Esophagus squamous epithelium (tissue), 5 donors: ENCODE measurements at regions not wholly inside any gene's neighbourhood (a gene's known extent, or its start where the extent isn't known, plus 50 kb on each side); places are given as distances from the start of the nearest gene placed in this dataset.

Source experiments
- DNase-seq: peaks from one replicate; lab custom pipeline; 2025; lab: John Stamatoyannopoulos, UW
- H3K27ac ChIP-seq, 4 donors: fragments of 200-600 bp; sonication (generic); one replicate each; pipeline ENCODE4 v1.5.1; 2016 to 2019; ENCODE audit warnings: mild to moderate bottlenecking in 1 of 4
- H3K27me3 ChIP-seq, 4 donors: fragments of 200-600 bp; sonication (generic); 1 replicate in 3 of 4; 2 replicates in 1 of 4; pipeline versions ENCODE4 v1.5.1 to v1.6.0; 2017 to 2021; ENCODE audit warnings: antibody characterized with exemption in 1 of 4
- H3K36me3 ChIP-seq, 3 donors: fragments of 200-600 bp; sonication (generic); one replicate each; pipeline ENCODE4 v1.5.1; 2016 to 2019
- H3K4me1 ChIP-seq, 3 donors: fragments of 200-600 bp; sonication (generic); one replicate each; pipeline ENCODE4 v1.5.1; 2017 to 2019
- H3K4me3 ChIP-seq, 4 donors: fragments of 200-600 bp; sonication (generic); 1 replicate in 3 of 4; 2 replicates in 1 of 4; pipeline ENCODE4 v1.5.1; 2016 to 2019; ENCODE audit warnings: mild to moderate bottlenecking in 2 of 4, moderate library complexity in 1 of 4
- H3K9me3 ChIP-seq, 3 donors: fragments of 200-600 bp; sonication (generic); one replicate each; pipeline ENCODE4 v1.5.1; 2016 to 2019
- POLR2A ChIP-seq, 4 donors: fragments of 450-650 bp; IDR thresholded peaks; one replicate each; pipeline ENCODE4 v1.6.1; 2017; ENCODE audit warnings: antibody characterized with exemption in 4 of 4, mild to moderate bottlenecking in 4 of 4, moderate library complexity in 3 of 4
- WGBS, 2 donors: methylation state at CpG; one replicate each; pipeline ENCODE4 v1.1.5; 2018; 5-methylcytosine and 5-hydroxymethylcytosine counted together
- intact Hi-C: fragments of 100-400 bp; cut with DNase I; formaldehyde crosslinking; loops from one replicate; pipeline ENCODE4 v1.15.0; 2022
- TF ChIP-seq, protein P1 (sequence below), 6 experiments: fragments of 450-650 bp in 4 of 6; fragments of 200-600 bp in 2 of 6; sonication (generic) in 2 of 6; IDR thresholded peaks; one replicate each; pipeline ENCODE4 v1.5.1; 2016 to 2019; ENCODE audit warnings: antibody characterized with exemption in 6 of 6, mild to moderate bottlenecking in 4 of 6, moderate library complexity in 4 of 6
- donor health status: DM: yes; HTN: yes; CAD: no.

DNA sequence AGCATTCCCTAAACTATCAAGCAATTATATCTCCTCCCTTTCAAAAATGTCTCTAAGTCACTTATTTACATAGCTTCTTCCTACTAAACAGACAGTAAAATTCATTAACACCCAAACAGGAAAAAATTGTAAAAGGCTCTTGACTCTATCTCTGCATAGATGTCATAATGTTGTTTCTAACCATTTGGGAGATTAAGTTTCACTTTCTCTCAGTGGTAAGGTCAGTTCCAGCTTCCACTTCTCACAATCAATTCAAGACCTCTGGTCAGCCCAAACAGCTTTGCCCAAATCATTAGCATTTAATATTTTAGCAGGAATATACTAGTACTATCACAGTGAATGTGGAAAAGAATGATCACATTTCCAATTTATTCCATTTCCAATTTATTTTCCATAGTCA is 374.3 kb upstream of the MC4R start:
- Histone ChIP-seq H3K4me3 (no peak overlapping the region), H3K36me3 (no peaks in the 10 kb centered on the region), H3K9me3 (no peaks in the 10 kb centered on the region), H3K4me1 (no peaks in the 10 kb centered on the region), H3K27me3 (no peaks in the 10 kb centered on the region), H3K27ac (no peak overlapping the region)
- DNase-seq = no peak
- TF ChIP-seq, protein P1, sequence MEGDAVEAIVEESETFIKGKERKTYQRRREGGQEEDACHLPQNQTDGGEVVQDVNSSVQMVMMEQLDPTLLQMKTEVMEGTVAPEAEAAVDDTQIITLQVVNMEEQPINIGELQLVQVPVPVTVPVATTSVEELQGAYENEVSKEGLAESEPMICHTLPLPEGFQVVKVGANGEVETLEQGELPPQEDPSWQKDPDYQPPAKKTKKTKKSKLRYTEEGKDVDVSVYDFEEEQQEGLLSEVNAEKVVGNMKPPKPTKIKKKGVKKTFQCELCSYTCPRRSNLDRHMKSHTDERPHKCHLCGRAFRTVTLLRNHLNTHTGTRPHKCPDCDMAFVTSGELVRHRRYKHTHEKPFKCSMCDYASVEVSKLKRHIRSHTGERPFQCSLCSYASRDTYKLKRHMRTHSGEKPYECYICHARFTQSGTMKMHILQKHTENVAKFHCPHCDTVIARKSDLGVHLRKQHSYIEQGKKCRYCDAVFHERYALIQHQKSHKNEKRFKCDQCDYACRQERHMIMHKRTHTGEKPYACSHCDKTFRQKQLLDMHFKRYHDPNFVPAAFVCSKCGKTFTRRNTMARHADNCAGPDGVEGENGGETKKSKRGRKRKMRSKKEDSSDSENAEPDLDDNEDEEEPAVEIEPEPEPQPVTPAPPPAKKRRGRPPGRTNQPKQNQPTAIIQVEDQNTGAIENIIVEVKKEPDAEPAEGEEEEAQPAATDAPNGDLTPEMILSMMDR (IDR thresholded peaks at IDR 0.05) = no peak
- TF ChIP-seq POLR2A (IDR thresholded peaks at IDR 0.05) = no peak
- intact Hi-C loops = no loop called here

DNA sequence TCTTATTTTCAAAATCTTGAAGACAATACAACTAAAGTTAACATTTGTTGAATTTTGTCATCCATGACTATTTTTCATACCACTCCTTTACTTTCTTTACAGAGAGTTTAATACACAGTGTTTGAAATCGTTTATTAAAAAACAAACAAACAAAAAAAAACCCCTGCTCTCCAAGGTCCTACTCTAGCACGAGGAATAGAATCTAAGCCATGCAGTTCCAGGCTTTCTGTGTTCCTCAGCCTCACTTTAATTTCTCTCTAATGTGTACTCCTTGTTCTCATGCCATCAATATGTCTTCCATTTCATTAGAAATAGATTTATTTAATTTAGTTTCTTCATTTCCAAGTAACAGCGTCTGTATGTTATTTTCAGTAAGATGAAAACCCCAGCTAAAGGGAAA is 381.2 kb upstream of the MC4R start:
- intact Hi-C loops = no loop called here
- DNase-seq = no peak
- no peaks in the 10 kb centered on the region for H3K4me1 ChIP-seq
- no peak overlapping the region for H3K27ac ChIP-seq
- TF ChIP-seq POLR2A (IDR thresholded peaks at IDR 0.05) = no peak
- TF ChIP-seq, protein P1 (IDR thresholded peaks at IDR 0.05) = no peak
- no peaks in the 10 kb centered on the region for H3K27me3 ChIP-seq
- WGBS, 2 donors = 33 to 51% methylated on average over 3 of the region's 3 CpGs
- no peaks in the 10 kb centered on the region for H3K36me3 ChIP-seq
- H3K9me3 ChIP-seq = no peaks in the 10 kb centered on the region
- H3K4me3 ChIP-seq = no peak overlapping the region

DNA sequence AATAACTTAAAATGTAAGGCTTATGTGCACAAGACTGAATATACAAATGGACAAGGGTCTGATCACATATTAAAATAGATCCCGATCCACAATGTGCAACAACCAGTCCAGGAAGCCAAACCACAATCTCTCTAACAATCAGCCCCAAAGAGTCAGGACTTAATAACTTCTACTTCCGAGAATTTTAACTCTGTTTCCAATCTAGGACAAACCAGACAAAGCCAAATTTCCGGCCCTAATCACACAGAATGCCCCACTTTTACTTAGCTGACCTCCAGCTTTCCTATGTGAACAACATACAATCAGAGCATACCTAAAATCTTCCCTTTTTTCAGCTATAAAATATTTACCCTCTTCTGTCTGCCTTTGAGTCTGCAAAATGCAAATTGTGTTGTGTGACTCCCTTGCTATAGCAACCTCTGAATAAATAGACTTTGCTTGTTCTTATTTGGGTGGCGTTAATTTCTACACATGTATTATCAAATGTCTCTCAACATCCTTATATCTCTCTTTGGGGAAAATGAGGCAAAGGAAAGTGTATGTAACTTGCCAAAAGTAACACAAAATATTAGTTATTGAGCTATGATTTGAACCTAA is 381.9 kb upstream of the MC4R start:
- WGBS, 2 donors = 53 to 54% methylated on average over 4 of the region's 4 CpGs
- H3K36me3 ChIP-seq = no peaks in the 10 kb centered on the region
- intact Hi-C loops = no loop called here
- no peak for DNase-seq
- no peaks in the 10 kb centered on the region for H3K9me3 ChIP-seq
- H3K4me3 ChIP-seq = no peak overlapping the region
- no peaks in the 10 kb centered on the region for H3K27me3 ChIP-seq
- no peaks in the 10 kb centered on the region for H3K4me1 ChIP-seq
- TF ChIP-seq POLR2A (IDR thresholded peaks at IDR 0.05) = no peak
- TF ChIP-seq, protein P1 (IDR thresholded peaks at IDR 0.05) = no peak
- no peak overlapping the region for H3K27ac ChIP-seq

DNA sequence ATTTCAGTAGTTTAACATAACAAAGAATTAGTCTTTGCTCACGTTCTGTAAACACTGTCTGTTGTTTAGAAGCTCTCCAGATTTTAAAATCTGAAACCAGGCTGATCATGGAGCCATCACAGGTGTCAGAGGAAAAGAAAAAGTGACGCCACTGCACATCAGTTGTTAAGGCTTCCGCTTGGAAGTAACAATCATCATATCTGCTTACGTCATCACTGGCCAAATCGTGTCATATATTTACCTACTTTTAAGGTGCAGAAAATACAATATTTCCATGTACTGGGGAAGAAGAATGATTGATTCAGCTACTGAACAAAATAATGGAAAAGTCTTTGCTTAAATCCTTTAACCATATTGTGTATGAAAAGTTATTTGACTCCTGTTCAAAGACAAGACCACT is 382.6 kb upstream of the MC4R start:
- intact Hi-C loops = no loop called here
- H3K9me3 ChIP-seq = no peaks in the 10 kb centered on the region
- TF ChIP-seq POLR2A (IDR thresholded peaks at IDR 0.05) = no peak
- TF ChIP-seq, protein P1 (IDR thresholded peaks at IDR 0.05) = no peak
- H3K36me3 ChIP-seq = no peaks in the 10 kb centered on the region
- H3K4me3 ChIP-seq = no peak overlapping the region
- 60 to 69% methylated on average over 5 of the region's 5 CpGs for WGBS, 2 donors
- DNase-seq = no peak
- no peaks in the 10 kb centered on the region for H3K27me3 ChIP-seq
- H3K27ac ChIP-seq = no peak overlapping the region
- H3K4me1 ChIP-seq = no peaks in the 10 kb centered on the region

DNA sequence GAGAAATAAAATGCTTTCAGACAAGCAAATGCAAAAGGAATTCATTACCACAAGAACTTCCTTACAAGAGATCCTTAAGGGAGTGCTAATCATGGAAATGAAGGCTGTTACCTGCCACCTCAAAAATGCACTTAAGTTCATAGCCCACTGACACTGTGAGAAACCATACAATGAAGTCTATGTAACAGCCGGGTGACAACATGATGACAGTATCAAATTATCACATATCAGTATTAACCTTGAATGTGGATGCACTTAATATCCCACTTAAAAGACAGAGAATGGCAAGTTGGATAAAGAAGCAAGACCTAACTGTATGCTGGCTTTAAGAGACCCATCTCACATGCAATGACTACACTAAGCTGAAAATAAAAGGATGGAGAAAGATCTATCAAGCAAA is 403.4 kb upstream of the MC4R start:
- no peaks in the 10 kb centered on the region for H3K9me3 ChIP-seq
- no peaks in the 10 kb centered on the region for H3K27me3 ChIP-seq
- DNase-seq = no peak
- TF ChIP-seq, protein P1 (IDR thresholded peaks at IDR 0.05) = no peak
- no peak for TF ChIP-seq POLR2A (IDR thresholded peaks at IDR 0.05)
- no peaks in the 10 kb centered on the region for H3K4me1 ChIP-seq
- intact Hi-C loops = no loop called here
- H3K4me3 ChIP-seq = no peak overlapping the region
- WGBS, 2 donors = 93 to 100% methylated on average over 1 of the region's 1 CpG
- no peaks in the 10 kb centered on the region for H3K36me3 ChIP-seq
- no peak overlapping the region for H3K27ac ChIP-seq
